ENCODE measurements at regions not wholly inside any gene's neighbourhood (a gene's known extent, or its start where the extent isn't known, plus 50 kb on each side); places are given as distances from the start of the nearest gene placed in this dataset.

DNA sequence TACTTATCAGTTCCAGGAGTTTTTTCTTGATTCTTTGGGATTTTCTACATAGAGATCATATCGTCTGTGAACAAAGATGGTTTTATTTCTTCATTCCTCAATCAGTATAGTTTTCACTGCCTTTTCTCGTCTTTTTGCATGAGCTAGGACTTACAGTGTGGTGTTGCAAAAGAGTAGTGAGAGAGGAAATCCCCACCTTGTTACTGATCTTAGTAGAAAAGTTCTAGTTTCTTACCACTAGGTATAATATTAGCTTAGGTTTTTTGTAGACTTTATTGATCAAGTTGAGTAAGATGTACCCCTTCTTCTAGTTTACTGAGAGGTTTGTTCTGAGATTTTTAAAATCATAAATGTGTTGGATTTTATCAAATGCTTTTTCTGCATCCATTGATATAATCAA, 123.3 kb downstream of the TMEM26 start:
- TF ChIP-seq RFX5 (IDR thresholded peaks at IDR 0.05) (no peak), RAD21 (conservative IDR thresholded peaks at IDR 0.05 in 1 of 2, IDR thresholded peaks at IDR 0.05 in 1 of 2) (no peak), MAFK (IDR thresholded peaks at IDR 0.05; ENCODE audit: partially characterized antibody) (no peak), BHLHE40 (IDR thresholded peaks at IDR 0.05; ENCODE audit: low read depth, low read length) (no peak), CHD2 (IDR thresholded peaks at IDR 0.05; ENCODE audit: low read length, partially characterized antibody) (no peak), HDAC2 (IDR thresholded peaks at IDR 0.05) (no peak)
- TF ChIP-seq, protein P1, sequence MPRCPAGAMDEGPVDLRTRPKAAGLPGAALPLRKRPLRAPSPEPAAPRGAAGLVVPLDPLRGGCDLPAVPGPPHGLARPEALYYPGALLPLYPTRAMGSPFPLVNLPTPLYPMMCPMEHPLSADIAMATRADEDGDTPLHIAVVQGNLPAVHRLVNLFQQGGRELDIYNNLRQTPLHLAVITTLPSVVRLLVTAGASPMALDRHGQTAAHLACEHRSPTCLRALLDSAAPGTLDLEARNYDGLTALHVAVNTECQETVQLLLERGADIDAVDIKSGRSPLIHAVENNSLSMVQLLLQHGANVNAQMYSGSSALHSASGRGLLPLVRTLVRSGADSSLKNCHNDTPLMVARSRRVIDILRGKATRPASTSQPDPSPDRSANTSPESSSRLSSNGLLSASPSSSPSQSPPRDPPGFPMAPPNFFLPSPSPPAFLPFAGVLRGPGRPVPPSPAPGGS (IDR thresholded peaks at IDR 0.05): no peak
- TF ChIP-seq, protein P2, sequence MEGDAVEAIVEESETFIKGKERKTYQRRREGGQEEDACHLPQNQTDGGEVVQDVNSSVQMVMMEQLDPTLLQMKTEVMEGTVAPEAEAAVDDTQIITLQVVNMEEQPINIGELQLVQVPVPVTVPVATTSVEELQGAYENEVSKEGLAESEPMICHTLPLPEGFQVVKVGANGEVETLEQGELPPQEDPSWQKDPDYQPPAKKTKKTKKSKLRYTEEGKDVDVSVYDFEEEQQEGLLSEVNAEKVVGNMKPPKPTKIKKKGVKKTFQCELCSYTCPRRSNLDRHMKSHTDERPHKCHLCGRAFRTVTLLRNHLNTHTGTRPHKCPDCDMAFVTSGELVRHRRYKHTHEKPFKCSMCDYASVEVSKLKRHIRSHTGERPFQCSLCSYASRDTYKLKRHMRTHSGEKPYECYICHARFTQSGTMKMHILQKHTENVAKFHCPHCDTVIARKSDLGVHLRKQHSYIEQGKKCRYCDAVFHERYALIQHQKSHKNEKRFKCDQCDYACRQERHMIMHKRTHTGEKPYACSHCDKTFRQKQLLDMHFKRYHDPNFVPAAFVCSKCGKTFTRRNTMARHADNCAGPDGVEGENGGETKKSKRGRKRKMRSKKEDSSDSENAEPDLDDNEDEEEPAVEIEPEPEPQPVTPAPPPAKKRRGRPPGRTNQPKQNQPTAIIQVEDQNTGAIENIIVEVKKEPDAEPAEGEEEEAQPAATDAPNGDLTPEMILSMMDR (IDR thresholded peaks at IDR 0.05): no peak

All from A549 (cell line).